ENCODE measurements at regions not wholly inside any gene's neighbourhood (a gene's known extent, or its start where the extent isn't known, plus 50 kb on each side); places are given as distances from the start of the nearest gene placed in this dataset.
"Not testable (repeated sequence)": the region's sequence is repeated elsewhere in the genome, so short reads cannot be mapped to it uniquely, and the experiment has no call there.

GRCh38 chr9:29449306-29449705 is 1876.0 kb upstream of the C9orf72 start:
- peak in 2 of 3 experiments; percentile 17 to 39 for DNase-seq

GRCh38 chr9:29450343-29450875 is 1877.1 kb upstream of the C9orf72 start:
- not testable (repeated sequence) for DNase-seq

GRCh38 chr9:29456940-29457339 is 1883.7 kb upstream of the C9orf72 start:
- no peak for DNase-seq

GRCh38 chr9:29475471-29475870 is 1902.2 kb upstream of the C9orf72 start:
- DNase-seq = no peak

- DNase-seq = no peak
Measured at GRCh38 chr9:29511680-29512079, 1938.4 kb upstream of the C9orf72 start.

GRCh38 chr9:29514336-29514735 is 1941.1 kb upstream of the C9orf72 start:
- peak in 1 of 3 experiments; percentile 2 for DNase-seq

- DNase-seq = no peak
Measured at GRCh38 chr9:29514862-29515261, 1941.6 kb upstream of the C9orf72 start.

- no peak for DNase-seq
Measured at GRCh38 chr9:29548436-29548835, 1975.2 kb upstream of the C9orf72 start.

- DNase-seq = no peak
Measured at GRCh38 chr9:29555502-29555901, 1982.2 kb upstream of the C9orf72 start.

- DNase-seq = no peak
Measured at GRCh38 chr9:29556317-29556716, 1983.0 kb upstream of the C9orf72 start.

GRCh38 chr9:29556746-29557145 is 1983.5 kb upstream of the C9orf72 start:
- no peak for DNase-seq

GRCh38 chr9:29564564-29564963 is 1991.3 kb upstream of the C9orf72 start:
- no peak for DNase-seq

- DNase-seq = no peak
Measured at GRCh38 chr9:29575219-29575618, 2001.9 kb upstream of the C9orf72 start.

GRCh38 chr9:29588361-29588760 is 2015.1 kb upstream of the C9orf72 start:
- no peak for DNase-seq

GRCh38 chr9:29609282-29609681 is 2036.0 kb upstream of the C9orf72 start:
- no peak for DNase-seq

- no peak for DNase-seq
Measured at GRCh38 chr9:29613773-29614172, 2040.5 kb upstream of the C9orf72 start.

GRCh38 chr9:29616844-29617243 is 2043.6 kb upstream of the C9orf72 start:
- no peak for DNase-seq

- DNase-seq = peak in 1 of 3 experiments; percentile 34
Measured at GRCh38 chr9:29625292-29625731, 2052.0 kb upstream of the C9orf72 start.

GRCh38 chr9:29625931-29626330 is 2052.7 kb upstream of the C9orf72 start:
- no peak for DNase-seq

GRCh38 chr9:29628856-29629255 is 2055.6 kb upstream of the C9orf72 start:
- not testable (repeated sequence) for DNase-seq

- no peak for DNase-seq
Measured at GRCh38 chr9:29637471-29638237, 2064.4 kb upstream of the C9orf72 start.

GRCh38 chr9:29640507-29640906 is 2067.2 kb upstream of the C9orf72 start:
- DNase-seq = no peak

- no peak for DNase-seq
Measured at GRCh38 chr9:29644514-29644913, 2071.2 kb upstream of the C9orf72 start.

GRCh38 chr9:29647451-29647850 is 2074.2 kb upstream of the C9orf72 start:
- DNase-seq = no peak

- DNase-seq = no peak
Measured at GRCh38 chr9:29648132-29648531, 2074.9 kb upstream of the C9orf72 start.
